ENCODE measurements at regions not wholly inside any gene's neighbourhood (a gene's known extent, or its start where the extent isn't known, plus 50 kb on each side); places are given as distances from the start of the nearest gene placed in this dataset.

- TF ChIP-seq, protein P1, sequence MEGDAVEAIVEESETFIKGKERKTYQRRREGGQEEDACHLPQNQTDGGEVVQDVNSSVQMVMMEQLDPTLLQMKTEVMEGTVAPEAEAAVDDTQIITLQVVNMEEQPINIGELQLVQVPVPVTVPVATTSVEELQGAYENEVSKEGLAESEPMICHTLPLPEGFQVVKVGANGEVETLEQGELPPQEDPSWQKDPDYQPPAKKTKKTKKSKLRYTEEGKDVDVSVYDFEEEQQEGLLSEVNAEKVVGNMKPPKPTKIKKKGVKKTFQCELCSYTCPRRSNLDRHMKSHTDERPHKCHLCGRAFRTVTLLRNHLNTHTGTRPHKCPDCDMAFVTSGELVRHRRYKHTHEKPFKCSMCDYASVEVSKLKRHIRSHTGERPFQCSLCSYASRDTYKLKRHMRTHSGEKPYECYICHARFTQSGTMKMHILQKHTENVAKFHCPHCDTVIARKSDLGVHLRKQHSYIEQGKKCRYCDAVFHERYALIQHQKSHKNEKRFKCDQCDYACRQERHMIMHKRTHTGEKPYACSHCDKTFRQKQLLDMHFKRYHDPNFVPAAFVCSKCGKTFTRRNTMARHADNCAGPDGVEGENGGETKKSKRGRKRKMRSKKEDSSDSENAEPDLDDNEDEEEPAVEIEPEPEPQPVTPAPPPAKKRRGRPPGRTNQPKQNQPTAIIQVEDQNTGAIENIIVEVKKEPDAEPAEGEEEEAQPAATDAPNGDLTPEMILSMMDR (IDR thresholded peaks at IDR 0.05), result no peak
- no peak for TF ChIP-seq POLR2AphosphoS5 (IDR thresholded peaks at IDR 0.05)
Observed at GRCh38 chr2:105571445-105571987, 172.7 kb upstream of the FHL2 start.

Measured in gastroesophageal sphincter (tissue), 3 donors.